WTC11 (cell line): ENCODE measurements at regions not wholly inside any gene's neighbourhood (a gene's known extent, or its start where the extent isn't known, plus 50 kb on each side); places are given as distances from the start of the nearest gene placed in this dataset.

ENCODE experiments used
- ESRRA ChIP-seq: sonication (generic); formaldehyde crosslinking; IDR thresholded peaks from 2 replicates; pipeline ENCODE4 v1.8.1; 2022; ENCODE audit warnings: mild to moderate bottlenecking, missing genetic modification reagents, borderline replicate concordance
- ZNF263 ChIP-seq: sonication (generic); formaldehyde crosslinking; IDR thresholded peaks from 2 replicates; pipeline ENCODE4 v1.8.1; 2022; ENCODE audit warnings: low read depth, mild to moderate bottlenecking, moderate library complexity, missing genetic modification reagents

- TF ChIP-seq ESRRA (CRISPR knock-in tag) (no peak), ZNF263 (CRISPR knock-in tag) (no peak)
These were observed 220.1 kb upstream of the CDIN1 start for GRCh38 chr15:36359286-36359685.
